HL-60/S4 (cell line): ENCODE measurements at regions not wholly inside any gene's neighbourhood (a gene's known extent, or its start where the extent isn't known, plus 50 kb on each side); places are given as distances from the start of the nearest gene placed in this dataset.

Experiments used
- in situ Hi-C: fragments of 300-500 bp; cut with MboI; formaldehyde crosslinking; loops from 2 replicates; pipeline ENCODE4 v1.14.3; 2022; ENCODE audit warnings: low sequenced_read_pairs

DNA sequence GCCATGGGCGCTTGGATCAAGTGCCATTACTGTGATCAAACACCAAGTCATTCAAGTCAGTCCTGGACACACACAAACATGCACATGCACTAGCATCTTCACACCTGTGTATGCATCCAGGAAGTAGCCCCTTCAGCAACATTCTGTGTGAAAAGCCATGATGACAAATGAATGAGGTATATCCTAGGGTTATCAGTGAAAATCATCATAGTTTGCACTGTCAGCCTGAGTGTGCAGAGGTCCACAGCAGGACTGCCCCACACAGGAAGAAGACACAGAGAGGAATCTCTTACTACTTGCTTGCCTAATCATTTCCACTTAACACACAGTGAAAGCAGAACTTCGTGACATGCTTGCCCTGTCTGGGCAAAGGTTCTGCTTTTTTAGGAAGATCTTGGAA, 184.0 kb upstream of the ADO start:
- in situ Hi-C loops, result no loop called here

- in situ Hi-C loops, result no loop called here
These were observed 181.3 kb upstream of the ADO start for GRCh38 chr10:62623223-62623622.

DNA sequence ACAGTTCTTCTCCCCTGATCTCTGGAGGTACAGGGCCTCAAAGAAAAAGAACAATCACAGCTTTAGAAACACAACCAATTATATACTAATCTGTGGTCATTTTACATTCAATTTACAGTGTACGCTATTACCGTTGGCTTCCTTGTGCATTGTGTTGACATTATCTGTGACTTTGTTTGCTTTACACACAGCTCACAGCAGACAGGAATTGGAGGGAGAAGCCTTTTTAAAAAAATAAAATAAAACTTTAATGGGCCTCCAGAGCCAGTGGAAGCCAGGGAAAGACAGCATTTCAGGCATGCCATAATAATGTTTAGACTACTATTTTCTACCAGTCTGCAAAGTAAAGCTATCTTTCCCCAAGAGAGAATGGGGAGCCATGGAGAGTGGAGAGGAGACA, 179.0 kb upstream of the ADO start:
- in situ Hi-C loops, result no loop called here

DNA sequence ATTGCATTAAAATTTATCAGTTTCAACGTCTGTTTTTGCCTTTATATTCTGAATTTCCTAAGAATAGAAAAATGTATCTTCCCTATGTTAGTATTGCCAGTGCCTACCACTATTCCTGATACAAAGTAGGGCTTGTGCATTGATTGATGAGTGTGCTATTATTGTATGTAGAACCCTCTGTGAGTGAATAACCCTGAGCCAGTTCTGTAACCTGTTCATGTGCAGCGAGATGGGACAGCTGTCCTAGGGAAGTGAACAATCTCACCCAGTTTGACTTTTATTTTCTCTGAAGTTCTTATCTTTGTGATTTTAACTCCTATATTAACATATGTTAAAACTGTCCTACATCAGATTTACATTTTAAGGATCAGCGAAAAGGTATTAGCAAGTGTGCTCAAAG, 178.4 kb upstream of the ADO start:
- in situ Hi-C loops, result no loop called here

DNA sequence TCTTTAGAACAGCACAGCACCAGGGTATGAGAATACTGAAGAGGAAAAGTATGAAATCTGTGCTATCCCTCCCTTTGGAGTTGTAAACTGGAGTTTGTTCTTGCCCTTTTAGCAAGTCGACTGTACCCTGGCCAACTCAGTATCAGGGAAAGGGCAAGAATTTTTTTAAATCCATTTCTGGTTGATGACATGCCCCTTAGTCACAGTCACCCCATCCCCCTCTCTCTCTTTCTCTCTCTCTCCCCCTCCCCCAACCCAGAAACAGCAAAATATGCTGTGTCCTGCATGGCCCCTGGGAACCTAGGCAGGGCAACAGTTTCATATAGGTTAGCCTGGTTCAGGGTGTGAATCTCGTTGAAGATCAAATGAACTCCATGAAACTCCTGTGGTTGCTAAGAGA, 177.7 kb upstream of the ADO start:
- in situ Hi-C loops, result no loop called here

DNA sequence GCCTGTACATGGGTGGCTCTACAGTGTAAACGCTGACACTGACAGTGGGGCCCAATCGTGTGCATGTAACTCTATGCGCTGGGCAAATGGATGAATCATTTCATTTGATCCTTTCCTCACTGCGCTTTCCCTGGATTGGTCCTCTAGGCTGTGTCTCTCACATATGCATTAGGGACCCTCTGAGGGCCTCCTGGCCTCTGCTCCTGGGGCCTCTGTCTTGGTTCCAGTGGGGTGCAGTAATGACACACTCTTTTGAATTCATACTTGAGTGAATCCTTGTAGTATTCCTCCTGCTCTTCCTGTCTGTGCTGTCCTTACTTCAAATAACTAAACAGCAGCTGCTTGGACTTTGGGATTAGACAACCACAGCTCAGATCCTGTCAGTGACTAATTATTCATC, 176.5 kb upstream of the ADO start:
- in situ Hi-C loops, result no loop called here

DNA sequence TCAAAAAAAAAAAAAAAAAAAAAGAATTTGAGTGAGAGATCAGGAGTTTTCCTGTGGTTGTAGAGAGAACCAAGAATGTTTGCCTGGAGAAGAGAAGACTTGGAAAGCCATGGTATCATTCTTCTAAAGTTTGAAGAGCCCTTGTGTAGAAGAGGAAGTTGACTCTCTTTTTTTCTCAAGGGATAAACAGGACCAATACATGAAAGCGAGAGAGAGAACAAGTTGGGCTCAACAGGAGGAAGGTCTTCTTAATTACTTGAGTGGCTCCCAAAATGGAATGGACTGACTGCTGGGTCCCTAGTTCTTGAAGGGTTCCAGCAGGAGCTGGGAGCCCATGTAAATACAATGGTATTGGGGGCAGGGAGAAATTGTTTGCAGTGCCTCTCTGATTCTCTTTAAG, 173.3 kb upstream of the ADO start:
- in situ Hi-C loops, result no loop called here

GRCh38 chr10:62632071-62632809, 172.3 kb upstream of the ADO start:
- in situ Hi-C loops, result no loop called here

- in situ Hi-C loops, result no loop called here
These were observed 170.5 kb upstream of the ADO start for GRCh38 chr10:62633976-62634375.

DNA sequence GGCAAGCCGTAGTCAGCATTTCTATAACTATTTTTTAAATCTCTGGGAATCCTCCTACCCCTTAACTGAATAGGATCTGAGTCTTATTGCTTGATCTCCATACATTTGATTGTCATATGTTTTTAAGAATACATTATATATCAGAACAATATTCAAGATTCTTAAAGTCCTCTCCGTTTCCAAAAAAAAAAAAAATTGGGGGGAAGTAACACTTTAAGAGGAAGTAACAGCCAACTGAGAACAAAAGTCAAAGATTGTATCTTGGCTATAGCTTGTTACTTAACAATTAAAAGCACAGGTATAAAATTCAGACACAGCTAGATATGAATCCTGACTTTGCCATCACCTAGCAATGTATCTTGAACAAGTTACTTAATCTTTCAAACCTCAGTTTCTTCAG, 169.9 kb upstream of the ADO start:
- in situ Hi-C loops, result no loop called here

DNA sequence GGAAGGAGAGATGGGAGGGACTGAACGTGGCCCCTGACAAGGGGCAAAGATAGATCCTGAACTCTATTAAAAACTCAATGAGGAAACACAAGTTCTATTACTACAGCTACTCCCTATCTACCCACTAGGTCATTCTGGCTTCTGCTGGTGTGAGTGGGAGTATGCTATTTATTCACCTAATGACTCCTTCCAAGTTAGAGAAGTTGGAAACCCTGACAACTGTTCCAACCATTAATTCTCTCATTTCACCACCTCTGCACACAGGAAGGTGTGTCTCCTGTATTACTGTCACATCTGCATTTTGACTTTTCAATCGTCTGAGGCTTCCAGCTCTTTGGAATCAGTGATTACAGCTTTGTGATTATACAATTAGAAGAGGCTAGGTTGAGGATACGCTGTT, 169.4 kb upstream of the ADO start:
- in situ Hi-C loops, result no loop called here

DNA sequence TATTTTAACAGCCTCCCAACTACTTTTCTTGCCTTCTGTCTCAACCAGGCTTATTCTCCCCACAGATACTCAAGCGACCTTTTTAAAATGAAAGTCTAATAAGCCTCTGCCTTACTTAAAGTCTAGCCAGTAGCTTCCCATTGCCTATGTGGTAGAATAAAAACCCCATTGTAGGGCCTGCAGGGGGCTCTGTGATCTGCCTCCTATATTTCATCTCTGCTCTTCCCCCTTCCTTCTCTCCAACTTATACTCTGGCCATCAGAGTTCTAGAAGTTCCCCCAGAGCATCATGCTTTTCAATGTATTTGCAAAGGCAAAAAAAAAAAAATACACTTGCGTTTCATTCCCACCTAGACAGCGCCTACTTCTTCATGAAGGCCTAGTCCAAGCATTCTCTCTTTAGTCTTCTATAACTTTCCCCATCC, 167.7 kb upstream of the ADO start:
- in situ Hi-C loops, result no loop called here

- in situ Hi-C loops, result no loop called here
These were observed 167.1 kb upstream of the ADO start for GRCh38 chr10:62637249-62638061.

DNA sequence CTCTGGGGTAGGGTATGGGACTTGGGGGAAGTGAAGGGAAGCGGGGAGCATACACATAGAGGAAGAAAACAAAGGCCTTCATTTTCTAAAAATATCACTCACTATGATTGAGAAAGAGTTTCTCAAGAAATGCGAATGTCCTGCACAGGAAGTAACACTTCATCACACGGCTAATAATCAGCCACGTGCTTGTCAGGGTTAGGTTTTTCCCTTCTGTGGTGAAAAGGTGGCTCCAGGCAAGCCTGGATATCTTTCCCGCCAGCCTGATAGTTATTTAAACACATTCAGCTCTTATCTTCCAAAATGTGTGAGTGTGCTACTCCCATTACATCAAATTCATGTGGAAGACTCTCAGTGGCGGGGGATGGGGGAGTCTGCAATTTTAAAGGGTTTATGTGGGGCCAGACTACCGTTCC, 166.4 kb upstream of the ADO start:
- in situ Hi-C loops, result no loop called here

DNA sequence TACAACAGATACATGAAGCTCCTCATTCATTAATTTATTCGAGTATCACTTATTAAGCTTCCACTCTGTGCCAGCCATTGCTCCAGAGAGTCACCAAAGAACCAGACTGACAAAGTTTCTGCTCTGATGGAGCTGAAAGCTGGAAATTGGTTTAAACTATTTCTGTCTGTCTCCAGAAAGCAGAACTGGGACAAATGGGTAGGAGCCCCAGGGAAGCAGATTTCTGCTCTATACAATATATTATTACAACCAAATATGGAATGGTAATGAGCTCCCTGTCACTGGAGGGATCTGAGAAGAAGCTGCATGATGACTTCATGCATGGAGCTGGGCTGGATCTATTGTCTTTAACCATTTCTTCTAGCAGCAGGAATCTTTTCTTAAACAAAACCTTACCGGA, 165.4 kb upstream of the ADO start:
- in situ Hi-C loops, result no loop called here

GRCh38 chr10:62640411-62640810, 164.1 kb upstream of the ADO start:
- in situ Hi-C loops, result no loop called here

- in situ Hi-C loops, result no loop called here
These were observed 160.6 kb upstream of the ADO start for GRCh38 chr10:62643606-62644587.

DNA sequence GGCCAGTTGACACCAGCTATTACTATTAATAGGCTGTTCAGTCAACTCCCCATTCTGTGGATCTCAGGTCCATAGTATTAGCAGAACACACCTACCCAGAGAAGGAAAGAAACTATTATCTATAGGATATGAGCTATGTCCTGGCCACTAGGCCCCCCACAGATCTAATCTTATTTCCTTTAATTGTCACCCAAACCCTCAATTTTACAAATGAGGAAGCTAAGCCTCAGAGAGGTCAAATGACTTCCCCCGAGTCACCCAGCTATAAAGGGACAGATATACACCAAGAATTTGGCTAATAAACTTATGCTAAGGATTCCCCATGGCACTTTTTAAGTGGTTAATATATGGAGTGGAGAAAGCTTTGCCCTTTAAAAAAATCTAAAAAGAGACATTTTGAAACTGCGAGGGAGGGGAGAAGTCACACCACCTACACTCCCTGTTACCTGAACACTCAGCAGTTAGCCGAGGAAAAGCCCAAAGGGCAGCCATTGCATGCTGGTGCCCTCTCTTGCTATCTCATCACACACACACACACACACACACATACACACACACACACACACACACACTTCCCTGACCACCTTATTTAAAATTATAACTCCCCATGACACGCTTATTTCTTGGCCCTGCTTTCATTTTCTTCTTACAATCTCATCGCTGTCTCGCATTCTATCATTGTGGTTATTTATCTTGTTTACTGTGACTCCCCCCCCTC, 157.0 kb upstream of the ADO start:
- in situ Hi-C loops, result no loop called here

DNA sequence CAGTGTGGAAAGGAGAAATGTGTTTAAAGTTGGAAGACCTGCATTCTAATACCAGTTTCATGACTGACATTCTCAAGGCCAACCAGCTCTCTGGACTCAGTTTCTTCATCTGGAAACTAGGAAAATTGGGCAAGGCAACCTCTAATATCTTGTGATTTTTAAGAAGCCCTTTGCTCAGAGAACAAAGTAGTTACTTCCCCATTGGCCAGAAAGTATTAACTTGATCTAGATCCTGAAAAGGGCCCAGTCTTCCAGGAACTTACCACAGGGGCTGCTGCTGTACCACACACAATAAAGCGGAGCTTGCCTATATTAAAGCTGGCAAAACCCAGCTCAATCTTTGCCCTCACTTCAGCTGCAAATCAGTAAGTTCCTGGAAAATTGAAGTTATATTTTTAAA, 155.6 kb upstream of the ADO start:
- in situ Hi-C loops, result no loop called here

- in situ Hi-C loops, result no loop called here
These were observed 154.1 kb upstream of the ADO start for GRCh38 chr10:62650411-62650810.

GRCh38 chr10:62651341-62651740, 153.2 kb upstream of the ADO start:
- in situ Hi-C loops, result no loop called here
